ENCODE measurements at regions not wholly inside any gene's neighbourhood (a gene's known extent, or its start where the extent isn't known, plus 50 kb on each side); places are given as distances from the start of the nearest gene placed in this dataset.

GRCh38 chr13:110822669-110822945, 92.3 kb downstream of the ANKRD10 start:
- ChIA-PET CTCF (interaction anchor here (0.6 to 1.9 kb wide), 5 partner anchors 10 to 207 kb away, joined by 3 to 11 read pairs (median 6); partner anchors contain the start of gene NAXD (in 1 of the 2)), POLR2A (interaction anchor here in 1 of 2 donors (0.7 kb wide), 1 partner anchor 174 kb away, joined by 3 read pairs; no protein-coding TSS in a partner anchor)
- no peaks in the 10 kb centered on the region for H3K9me3 Mint-ChIP-seq
- Histone ChIP-seq H3K36me3 (ENCODE audit: control insufficient read depth in 2 of 2, extremely low read depth in 1 of 2, insufficient read depth in 1 of 2, low read length in 1 of 2) (no peaks in the 10 kb centered on the region), H3K4me3 (ENCODE audit: control insufficient read depth in 1 of 2, extremely low read depth in 1 of 2, low read length in 1 of 2) (peak overlapping the region; percentile 26 to 39), H3K9me3 (no peaks in the 10 kb centered on the region), H3K27ac (ENCODE audit: low read length) (no peak overlapping the region), H3K27me3 (replicated peaks in 1 of 2; ENCODE audit: control insufficient read depth in 2 of 2, extremely low read depth in 1 of 2, insufficient read depth in 2 of 2, low read length in 1 of 2) (peaks cover 0 to 25% of the 10 kb centered on the region in 2 experiments), H3K4me1 (ENCODE audit: control insufficient read depth in 1 of 2, extremely low read depth in 1 of 2, insufficient read depth in 2 of 2, low read length in 2 of 2) (peaks cover 0 to 9% of the 10 kb centered on the region in 2 experiments)
- H3K27ac Mint-ChIP-seq: peak overlapping the region in 1 of 2 donors; percentile 83
- no peaks in the 10 kb centered on the region for H3K36me3 Mint-ChIP-seq
- 60% methylated on average over 2 of the region's 10 CpGs for WGBS (ENCODE audit: insufficient coverage)
- peaks cover 4 to 12% (median 6%) of the 10 kb centered on the region in 3 donors for H3K4me1 Mint-ChIP-seq
- H3K27me3 Mint-ChIP-seq: peaks cover 0 to 1% of the 10 kb centered on the region in 2 donors
- DNase-seq (peak in 2 of 35 experiments; percentile 12 to 29), ATAC-seq (replicated peaks in 1 of 4) (peak in 3 of 4 experiments; percentile 59 to 80 (median 60))
- H3K4me3 Mint-ChIP-seq: peak overlapping the region; percentile 67 to 83 (median 83)

DNA sequence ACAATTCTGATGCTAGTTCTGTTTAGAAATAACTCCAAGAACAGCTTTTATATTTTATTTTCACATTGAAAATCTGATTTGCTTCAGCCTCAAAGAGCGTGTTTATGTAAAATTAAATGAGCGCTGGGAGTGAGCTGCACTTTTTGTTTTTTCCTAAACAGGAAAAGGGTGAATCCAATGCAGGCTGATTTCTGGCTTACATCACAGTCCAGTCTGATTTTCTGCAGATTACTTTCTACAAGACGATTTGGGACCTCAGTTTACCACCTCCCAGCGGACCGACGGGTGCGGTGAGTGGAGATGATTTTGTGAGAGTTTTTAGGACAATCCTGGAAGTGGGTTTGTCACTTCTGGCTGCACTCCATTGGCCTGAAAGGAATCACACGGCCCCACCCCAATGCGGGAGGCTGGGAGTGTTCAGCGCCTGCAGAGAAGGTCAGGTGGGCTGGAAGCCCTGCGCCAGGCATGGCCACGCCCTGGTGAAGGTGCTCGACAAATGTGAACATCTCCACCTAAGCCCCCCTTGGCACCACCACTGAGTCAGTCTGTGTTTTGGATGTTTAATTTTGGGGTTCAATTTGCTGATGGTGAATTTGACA, 90.1 kb downstream of the ANKRD10 start:
- Histone ChIP-seq H3K27ac (ENCODE audit: low read length) (no peak overlapping the region), H3K27me3 (replicated peaks in 1 of 2; ENCODE audit: control insufficient read depth in 2 of 2, extremely low read depth in 1 of 2, insufficient read depth in 2 of 2, low read length in 1 of 2) (peaks cover 0 to 20% of the 10 kb centered on the region in 2 experiments), H3K4me3 (ENCODE audit: control insufficient read depth in 1 of 2, extremely low read depth in 1 of 2, low read length in 1 of 2) (no peak overlapping the region), H3K9me3 (no peaks in the 10 kb centered on the region), H3K4me1 (ENCODE audit: control insufficient read depth in 1 of 2, extremely low read depth in 1 of 2, insufficient read depth in 2 of 2, low read length in 2 of 2) (peaks cover 0 to 4% of the 10 kb centered on the region in 2 experiments), H3K36me3 (ENCODE audit: control insufficient read depth in 2 of 2, extremely low read depth in 1 of 2, insufficient read depth in 1 of 2, low read length in 1 of 2) (no peaks in the 10 kb centered on the region)
- Mint-ChIP-seq H3K4me1 (peaks cover 0 to 8% (median under 1%) of the 10 kb centered on the region in 3 donors), H3K27ac (no peak overlapping the region), H3K27me3 (peaks cover 0 to under 1% of the 10 kb centered on the region in 2 donors), H3K36me3 (no peaks in the 10 kb centered on the region), H3K9me3 (no peaks in the 10 kb centered on the region), H3K4me3 (no peak overlapping the region)
- WGBS (ENCODE audit: insufficient coverage): 100% methylated on average over 1 of the region's 13 CpGs
- DNase-seq (no peak), ATAC-seq (replicated peaks in 1 of 4) (no peak)
- ChIA-PET CTCF (no interaction called here), POLR2A (no interaction called here)

DNA sequence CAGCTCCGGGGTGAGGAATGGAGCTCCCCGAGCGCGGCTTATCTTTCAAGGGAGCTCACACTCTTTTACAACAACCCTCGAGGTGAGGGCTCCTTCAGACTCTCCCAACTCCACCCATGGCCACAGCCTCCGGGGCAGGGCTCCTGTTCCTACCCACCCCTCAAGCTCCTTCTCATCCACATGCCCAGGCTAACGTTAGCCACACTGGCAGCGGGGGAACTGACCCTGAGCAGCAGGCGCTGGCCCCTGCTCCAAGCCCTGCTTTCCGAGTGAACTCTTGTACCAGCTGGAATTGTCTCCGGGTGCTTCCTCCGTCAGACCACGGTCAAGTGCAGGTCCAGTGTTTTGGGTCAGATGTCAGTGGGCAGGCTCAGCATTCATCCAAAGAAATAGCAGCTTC, 89.4 kb downstream of the ANKRD10 start:
- no peaks in the 10 kb centered on the region for H3K9me3 ChIP-seq

DNA sequence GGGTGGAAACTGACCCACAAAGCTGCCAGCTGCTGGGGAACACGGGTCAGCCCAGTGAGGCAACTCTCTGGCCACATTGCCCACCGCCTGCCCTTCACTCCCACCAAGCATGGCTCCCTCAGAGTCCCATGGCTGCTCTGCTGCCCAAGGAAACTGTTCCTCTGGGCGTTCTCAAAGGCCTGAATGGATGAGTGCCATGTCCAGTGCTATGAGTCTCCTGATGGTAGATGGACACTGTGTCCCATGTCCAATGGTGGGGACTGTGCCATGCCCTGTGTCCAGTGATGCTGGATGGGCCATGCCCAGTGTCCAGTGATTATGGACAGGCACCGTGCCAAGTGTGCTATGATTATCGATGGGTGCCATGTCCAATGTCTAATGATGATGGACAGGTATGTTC, 88.8 kb downstream of the ANKRD10 start:
- H3K9me3 Mint-ChIP-seq: no peaks in the 10 kb centered on the region
- no peak overlapping the region for H3K27ac ChIP-seq (ENCODE audit: low read length)
- H3K9me3 ChIP-seq: no peaks in the 10 kb centered on the region
- ATAC-seq (replicated peaks in 1 of 4) (no peak), DNase-seq (no peak)
- no peak overlapping the region for H3K27ac Mint-ChIP-seq
- no peaks in the 10 kb centered on the region for H3K36me3 ChIP-seq (ENCODE audit: control insufficient read depth in 2 of 2, extremely low read depth in 1 of 2, insufficient read depth in 1 of 2, low read length in 1 of 2)
- ChIA-PET POLR2A (no interaction called here), CTCF (no interaction called here)
- no peak overlapping the region for H3K4me3 ChIP-seq (ENCODE audit: control insufficient read depth in 1 of 2, extremely low read depth in 1 of 2, low read length in 1 of 2)
- H3K4me1 Mint-ChIP-seq: peaks cover 0 to 8% (median 0%) of the 10 kb centered on the region in 3 donors
- H3K36me3 Mint-ChIP-seq: no peaks in the 10 kb centered on the region
- H3K27me3 ChIP-seq (replicated peaks in 1 of 2; ENCODE audit: control insufficient read depth in 2 of 2, extremely low read depth in 1 of 2, insufficient read depth in 2 of 2, low read length in 1 of 2): peaks cover 0 to 15% of the 10 kb centered on the region in 2 experiments
- 86% methylated on average over 5 of the region's 5 CpGs for WGBS (ENCODE audit: insufficient coverage)
- H3K27me3 Mint-ChIP-seq: peaks cover 0 to 8% of the 10 kb centered on the region in 2 donors
- H3K4me1 ChIP-seq (ENCODE audit: control insufficient read depth in 1 of 2, extremely low read depth in 1 of 2, insufficient read depth in 2 of 2, low read length in 2 of 2): peaks cover 0 to 4% of the 10 kb centered on the region in 2 experiments
- H3K4me3 Mint-ChIP-seq: no peak overlapping the region

More for the DNA sequence above, 89.4 kb downstream of the ANKRD10 start:
- H3K4me1 Mint-ChIP-seq: peaks cover 0 to 8% (median 0%) of the 10 kb centered on the region in 3 donors
- no peak overlapping the region for H3K4me3 Mint-ChIP-seq
- H3K4me1 ChIP-seq (ENCODE audit: control insufficient read depth in 1 of 2, extremely low read depth in 1 of 2, insufficient read depth in 2 of 2, low read length in 2 of 2): peaks cover 0 to 4% of the 10 kb centered on the region in 2 experiments
- H3K36me3 Mint-ChIP-seq: no peaks in the 10 kb centered on the region
- DNase-seq (no peak), ATAC-seq (replicated peaks in 1 of 4) (no peak)
- ChIA-PET CTCF (no interaction called here), POLR2A (no interaction called here)
- H3K27ac Mint-ChIP-seq: no peak overlapping the region
- no peaks in the 10 kb centered on the region for H3K36me3 ChIP-seq (ENCODE audit: control insufficient read depth in 2 of 2, extremely low read depth in 1 of 2, insufficient read depth in 1 of 2, low read length in 1 of 2)
- WGBS (ENCODE audit: insufficient coverage): 78% methylated on average over 8 of the region's 13 CpGs
- no peak overlapping the region for H3K4me3 ChIP-seq (ENCODE audit: control insufficient read depth in 1 of 2, extremely low read depth in 1 of 2, low read length in 1 of 2)
- H3K27me3 ChIP-seq (replicated peaks in 1 of 2; ENCODE audit: control insufficient read depth in 2 of 2, extremely low read depth in 1 of 2, insufficient read depth in 2 of 2, low read length in 1 of 2): peaks cover 0 to 18% of the 10 kb centered on the region in 2 experiments
- H3K27me3 Mint-ChIP-seq: peaks cover 0 to 6% of the 10 kb centered on the region in 2 donors
- no peak overlapping the region for H3K27ac ChIP-seq (ENCODE audit: low read length)
- no peaks in the 10 kb centered on the region for H3K9me3 Mint-ChIP-seq

DNA sequence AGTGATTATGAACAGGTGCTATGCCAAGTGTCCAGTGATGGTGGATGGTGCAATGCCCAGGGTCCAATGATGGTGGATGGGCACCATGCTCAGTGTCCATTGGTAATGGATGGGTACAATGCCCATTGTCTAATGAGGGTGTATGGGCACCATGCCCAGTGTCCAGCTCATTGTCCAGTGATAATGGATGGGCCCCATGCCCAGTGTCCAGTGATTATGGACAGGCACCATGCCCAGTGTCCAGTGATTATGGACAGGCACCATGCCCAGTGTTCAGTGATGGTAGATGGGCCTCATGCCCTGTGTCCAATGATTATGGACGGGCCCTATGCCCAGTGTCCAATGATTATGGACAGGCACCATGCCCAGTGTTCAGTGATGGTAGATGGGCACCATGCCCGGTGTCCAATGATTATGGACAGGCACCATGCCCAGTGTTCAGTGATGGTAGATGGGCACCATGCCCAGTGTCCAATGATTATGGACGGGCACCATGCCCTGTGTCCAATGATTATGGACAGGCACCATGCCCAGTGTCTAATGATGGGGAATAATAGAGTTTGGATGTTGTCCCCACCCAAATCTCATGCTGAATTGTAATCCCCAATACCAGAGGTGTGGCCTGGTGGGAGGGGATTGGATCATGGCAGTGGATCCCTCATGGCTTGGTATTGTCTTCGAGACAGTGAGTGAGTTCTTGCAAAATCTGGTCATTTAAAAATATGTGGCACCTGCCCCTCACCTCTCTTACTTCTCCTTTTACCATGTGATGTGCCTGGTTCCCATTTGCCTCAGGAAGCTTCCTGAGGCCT, 87.8 kb downstream of the ANKRD10 start:
- ATAC-seq (replicated peaks in 1 of 4) (no peak), DNase-seq (no peak)
- H3K4me3 Mint-ChIP-seq: no peak overlapping the region
- POLR2A ChIA-PET: no interaction called here
- Histone ChIP-seq H3K36me3 (ENCODE audit: control insufficient read depth in 2 of 2, extremely low read depth in 1 of 2, insufficient read depth in 1 of 2, low read length in 1 of 2) (no peaks in the 10 kb centered on the region), H3K4me3 (ENCODE audit: control insufficient read depth in 1 of 2, extremely low read depth in 1 of 2, low read length in 1 of 2) (no peak overlapping the region), H3K4me1 (ENCODE audit: control insufficient read depth in 1 of 2, extremely low read depth in 1 of 2, insufficient read depth in 2 of 2, low read length in 2 of 2) (peaks cover 0 to 4% of the 10 kb centered on the region in 2 experiments), H3K9me3 (no peaks in the 10 kb centered on the region), H3K27ac (ENCODE audit: low read length) (no peak overlapping the region), H3K27me3 (replicated peaks in 1 of 2; ENCODE audit: control insufficient read depth in 2 of 2, extremely low read depth in 1 of 2, insufficient read depth in 2 of 2, low read length in 1 of 2) (peaks cover 0 to 19% of the 10 kb centered on the region in 2 experiments)
- H3K36me3 Mint-ChIP-seq: no peaks in the 10 kb centered on the region
- 73% methylated on average over 2 of the region's 4 CpGs for WGBS (ENCODE audit: insufficient coverage)
- H3K27ac Mint-ChIP-seq: no peak overlapping the region
- peaks cover 0 to 7% (median 0%) of the 10 kb centered on the region in 3 donors for H3K4me1 Mint-ChIP-seq
- no peaks in the 10 kb centered on the region for H3K9me3 Mint-ChIP-seq
- CTCF ChIA-PET: interaction anchor here in 1 of 2 donors (0.7 kb wide), 1 partner anchor 217 kb away, joined by 4 read pairs; no protein-coding TSS in a partner anchor
- peaks cover 1 to 10% of the 10 kb centered on the region in 2 donors for H3K27me3 Mint-ChIP-seq

All from T-cell (primary cell).